Kidney capillary endothelial cell (primary cell): ENCODE measurements at regions not wholly inside any gene's neighbourhood (a gene's known extent, or its start where the extent isn't known, plus 50 kb on each side); places are given as distances from the start of the nearest gene placed in this dataset.
"Not testable (repeated sequence)": the region's sequence is repeated elsewhere in the genome, so short reads cannot be mapped to it uniquely, and the experiment has no call there.

Source experiments
- DNase-seq: peaks from one replicate; pipeline ENCODE4 v3.0.0-alpha.2; 2018; ENCODE audit warnings: low spot score

- no peak for DNase-seq
Observed at GRCh38 chr14:41549821-41550607, 56.7 kb upstream of the LRFN5 start.

GRCh38 chr14:41549282-41549681 lies 57.4 kb upstream of the LRFN5 start:
- no peak for DNase-seq

GRCh38 chr14:41548666-41549065 lies 58.0 kb upstream of the LRFN5 start:
- DNase-seq = no peak

- DNase-seq = no peak
Observed at GRCh38 chr14:41541333-41541732, 65.3 kb upstream of the LRFN5 start.

- DNase-seq = no peak
Observed at GRCh38 chr14:41532255-41532654, 74.4 kb upstream of the LRFN5 start.

GRCh38 chr14:41521891-41522290 lies 84.8 kb upstream of the LRFN5 start:
- DNase-seq = no peak

- not testable (repeated sequence) for DNase-seq
Observed at GRCh38 chr14:41518030-41518429, 88.6 kb upstream of the LRFN5 start.

- DNase-seq = no peak
Observed at GRCh38 chr14:41506552-41506951, 100.1 kb upstream of the LRFN5 start.

- no peak for DNase-seq
Observed at GRCh38 chr14:41505491-41505890, 101.2 kb upstream of the LRFN5 start.

GRCh38 chr14:41498959-41499358 lies 107.7 kb upstream of the LRFN5 start:
- DNase-seq = no peak

- no peak for DNase-seq
Observed at GRCh38 chr14:41490323-41490722, 116.4 kb upstream of the LRFN5 start.

- no peak for DNase-seq
Observed at GRCh38 chr14:41489315-41489972, 117.2 kb upstream of the LRFN5 start.

- no peak for DNase-seq
Observed at GRCh38 chr14:41488401-41488800, 118.3 kb upstream of the LRFN5 start.

GRCh38 chr14:41482861-41483260 lies 123.8 kb upstream of the LRFN5 start:
- no peak for DNase-seq

GRCh38 chr14:41476526-41476925 lies 130.2 kb upstream of the LRFN5 start:
- DNase-seq = no peak

- DNase-seq = no peak
Observed at GRCh38 chr14:41461380-41461779, 145.3 kb upstream of the LRFN5 start.

GRCh38 chr14:41457393-41457792 lies 149.3 kb upstream of the LRFN5 start:
- DNase-seq = no peak

- no peak for DNase-seq
Observed at GRCh38 chr14:41449066-41449465, 157.6 kb upstream of the LRFN5 start.

GRCh38 chr14:41446008-41446407 lies 160.7 kb upstream of the LRFN5 start:
- no peak for DNase-seq

GRCh38 chr14:41423503-41423902 lies 183.2 kb upstream of the LRFN5 start:
- DNase-seq = no peak

GRCh38 chr14:41421308-41421707 lies 185.4 kb upstream of the LRFN5 start:
- DNase-seq = not testable (repeated sequence)

GRCh38 chr14:41419709-41420108 lies 187.0 kb upstream of the LRFN5 start:
- no peak for DNase-seq

GRCh38 chr14:41418851-41419250 lies 187.8 kb upstream of the LRFN5 start:
- no peak for DNase-seq

- no peak for DNase-seq
Observed at GRCh38 chr14:41409806-41410205, 196.9 kb upstream of the LRFN5 start.
